ENCODE measurements at regions not wholly inside any gene's neighbourhood (a gene's known extent, or its start where the extent isn't known, plus 50 kb on each side); places are given as distances from the start of the nearest gene placed in this dataset.

GRCh38 chr1:234963904-234964702, 164.5 kb downstream of the TOMM20 start:
- TF ChIP-seq CTCF (conservative IDR thresholded peaks at IDR 0.05; ENCODE audit: low read depth, low read length) (no peak), EZH2 (IDR thresholded peaks at IDR 0.05; ENCODE audit: borderline replicate concordance, low read depth, low read length, poor library complexity, severe bottlenecking) (no peak)
